Urinary bladder (tissue), 3 donors: ENCODE measurements at regions not wholly inside any gene's neighbourhood (a gene's known extent, or its start where the extent isn't known, plus 50 kb on each side); places are given as distances from the start of the nearest gene placed in this dataset.

Experiments
- DNase-seq: peaks from one replicate; pipeline ENCODE4 v3.0.0-alpha.2; 2015; ENCODE audit errors: extremely low spot score
- H3K27ac ChIP-seq: one replicate; pipeline ENCODE4 v1.5.1; 2013; ENCODE audit warnings: low read depth, mild to moderate bottlenecking, moderate library complexity
- H3K36me3 ChIP-seq: one replicate; pipeline ENCODE4 v1.6.1; 2013; ENCODE audit warnings: mild to moderate bottlenecking, moderate library complexity; ENCODE audit not compliant: insufficient read depth
- H3K4me1 ChIP-seq: one replicate; pipeline ENCODE4 v1.6.1; 2013; ENCODE audit warnings: mild to moderate bottlenecking, moderate library complexity; ENCODE audit not compliant: insufficient read depth
- H3K4me3 ChIP-seq: one replicate; pipeline ENCODE4 v1.5.1; 2013; ENCODE audit warnings: low read depth, low read length
- WGBS: extraction: QIAGEN DNeasy Blood & Tissue Kit; methylation state at CpG from one replicate; pipeline ENCODE4 v1.1.7; 2013; 5-methylcytosine and 5-hydroxymethylcytosine counted together
- donor health status: healthy with polysubstance abuse.
- donor health status: healthy.

DNA sequence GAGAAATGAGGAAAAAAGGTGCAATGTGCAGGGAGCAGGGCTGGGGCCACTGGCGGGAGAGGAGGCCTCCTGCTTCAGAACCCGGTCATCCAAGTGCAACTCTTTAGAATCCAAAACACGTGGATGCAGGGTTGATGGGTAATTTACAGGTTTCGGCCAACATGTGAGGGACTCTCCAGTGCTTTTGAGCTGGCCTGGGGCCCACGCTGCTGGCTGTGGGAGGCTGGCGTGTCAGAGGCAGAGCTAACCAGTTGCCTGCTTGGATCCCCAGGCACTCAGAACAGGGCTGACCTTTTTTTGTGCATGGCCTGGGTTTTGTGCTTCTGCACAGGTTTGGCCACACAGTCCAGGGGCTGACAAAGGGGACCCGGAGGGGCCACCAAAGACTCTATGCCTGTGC is 61.6 kb downstream of the GADD45G start:
- no peak overlapping the region for H3K4me3 ChIP-seq
- H3K27ac ChIP-seq: no peak overlapping the region
- no peak for DNase-seq
- H3K36me3 ChIP-seq: no peaks in the 10 kb centered on the region
- 81% methylated on average over 7 of the region's 7 CpGs for WGBS
- H3K4me1 ChIP-seq: no peaks in the 10 kb centered on the region

- Histone ChIP-seq H3K27ac (no peak overlapping the region), H3K4me3 (no peak overlapping the region), H3K4me1 (no peaks in the 10 kb centered on the region), H3K36me3 (no peaks in the 10 kb centered on the region)
- 89% methylated on average over 6 of the region's 6 CpGs for WGBS
- no peak for DNase-seq
Measured at GRCh38 chr9:89666950-89667349, 62.1 kb downstream of the GADD45G start.

GRCh38 chr9:89667726-89668125 is 62.9 kb downstream of the GADD45G start:
- WGBS: 71% methylated on average over 8 of the region's 8 CpGs
- no peaks in the 10 kb centered on the region for H3K4me1 ChIP-seq
- no peak overlapping the region for H3K4me3 ChIP-seq
- DNase-seq: no peak
- no peak overlapping the region for H3K27ac ChIP-seq
- no peaks in the 10 kb centered on the region for H3K36me3 ChIP-seq

GRCh38 chr9:89668216-89668865 is 63.5 kb downstream of the GADD45G start:
- Histone ChIP-seq H3K4me3 (no peak overlapping the region), H3K36me3 (no peaks in the 10 kb centered on the region), H3K27ac (no peak overlapping the region), H3K4me1 (no peaks in the 10 kb centered on the region)
- 67% methylated on average over 7 of the region's 7 CpGs for WGBS
- DNase-seq: no peak

DNA sequence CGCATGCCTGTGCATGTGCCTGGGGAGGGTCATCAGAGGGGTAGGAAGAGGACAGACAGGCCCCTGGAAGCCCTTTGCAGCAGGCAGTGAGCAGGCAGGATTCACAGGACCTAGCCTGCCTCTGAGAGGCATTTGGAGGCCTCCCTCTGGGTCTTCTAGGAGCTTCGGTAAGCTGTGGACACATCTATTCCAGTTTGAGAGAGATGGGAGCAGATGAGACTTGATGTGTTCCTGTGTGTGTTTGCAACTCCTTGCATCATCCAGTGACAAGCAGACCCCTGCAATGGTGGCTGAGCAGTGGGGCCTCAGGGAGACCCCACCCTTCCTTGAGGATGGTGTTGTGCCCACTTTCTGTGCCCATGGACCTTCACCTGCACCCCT is 64.0 kb downstream of the GADD45G start:
- 100% methylated on average over 2 of the region's 2 CpGs for WGBS
- no peak overlapping the region for H3K4me3 ChIP-seq
- no peak overlapping the region for H3K27ac ChIP-seq
- no peaks in the 10 kb centered on the region for H3K4me1 ChIP-seq
- no peak for DNase-seq
- no peaks in the 10 kb centered on the region for H3K36me3 ChIP-seq

DNA sequence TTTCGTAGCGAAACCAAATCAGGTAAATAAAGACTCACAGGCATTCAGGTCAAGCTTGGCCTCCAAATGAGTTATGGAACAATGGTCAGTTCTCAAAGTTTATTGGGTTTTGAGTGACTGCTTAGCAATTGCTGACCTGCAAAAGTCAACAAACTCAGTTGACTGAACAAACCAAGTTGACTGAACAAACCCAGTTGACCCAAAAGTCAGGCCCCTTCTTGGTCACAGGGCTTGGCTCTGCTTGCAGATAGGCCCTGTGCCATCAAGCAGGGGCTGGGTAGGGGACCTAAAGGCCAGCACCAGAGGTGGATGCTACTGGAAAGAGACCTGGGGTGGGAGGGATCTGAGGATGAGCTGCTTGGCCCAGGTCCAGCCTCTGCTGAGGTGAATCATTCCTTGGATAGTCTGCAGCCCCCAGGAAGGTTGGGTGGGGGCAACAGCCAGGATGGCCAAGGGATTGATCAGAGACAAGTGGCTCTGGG is 64.6 kb downstream of the GADD45G start:
- no peak for DNase-seq
- H3K4me1 ChIP-seq: no peaks in the 10 kb centered on the region
- 64% methylated on average over 2 of the region's 2 CpGs for WGBS
- no peak overlapping the region for H3K4me3 ChIP-seq
- no peaks in the 10 kb centered on the region for H3K36me3 ChIP-seq
- no peak overlapping the region for H3K27ac ChIP-seq

GRCh38 chr9:89670114-89670513 is 65.3 kb downstream of the GADD45G start:
- no peak overlapping the region for H3K4me3 ChIP-seq
- no peak for DNase-seq
- 96% methylated on average over 5 of the region's 5 CpGs for WGBS
- no peaks in the 10 kb centered on the region for H3K36me3 ChIP-seq
- no peaks in the 10 kb centered on the region for H3K4me1 ChIP-seq
- H3K27ac ChIP-seq: no peak overlapping the region

DNA sequence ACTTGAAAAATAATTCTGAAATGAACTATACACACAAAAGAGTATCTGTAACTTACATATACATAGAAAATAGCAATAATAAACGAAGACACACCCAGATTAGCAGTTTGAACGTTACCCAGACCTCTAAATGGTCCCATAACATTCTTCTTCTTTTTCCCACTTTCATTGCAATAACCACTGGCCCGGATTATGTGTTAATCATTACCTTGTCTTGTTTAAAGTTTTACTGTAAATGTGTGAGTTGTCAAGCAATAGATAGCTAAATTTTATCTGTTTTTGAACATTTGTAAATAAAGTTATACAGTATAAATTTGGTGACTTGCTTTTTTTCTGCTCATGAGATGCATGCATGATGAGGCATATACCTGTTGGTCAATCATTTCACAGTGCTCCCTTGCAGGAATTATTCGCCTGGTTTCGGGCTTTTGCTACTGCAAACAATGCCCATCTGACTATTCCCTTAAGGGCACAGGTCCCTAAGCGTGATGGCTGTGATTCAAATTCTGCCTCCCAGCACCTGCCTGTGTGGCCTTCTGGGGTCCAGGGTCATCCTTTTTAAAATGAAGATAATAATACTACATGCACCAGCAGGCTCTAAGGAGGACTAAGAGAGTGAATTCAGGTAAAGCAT is 66.1 kb downstream of the GADD45G start:
- Histone ChIP-seq H3K4me1 (no peaks in the 10 kb centered on the region), H3K36me3 (no peaks in the 10 kb centered on the region), H3K4me3 (no peak overlapping the region), H3K27ac (no peak overlapping the region)
- WGBS: 84% methylated on average over 6 of the region's 6 CpGs
- DNase-seq: no peak

GRCh38 chr9:89674667-89675057 is 69.8 kb downstream of the GADD45G start:
- DNase-seq: no peak
- no peak overlapping the region for H3K27ac ChIP-seq
- H3K36me3 ChIP-seq: no peaks in the 10 kb centered on the region
- H3K4me3 ChIP-seq: no peak overlapping the region
- 78% methylated on average over 4 of the region's 4 CpGs for WGBS
- no peaks in the 10 kb centered on the region for H3K4me1 ChIP-seq

GRCh38 chr9:89675058-89675742 is 70.4 kb downstream of the GADD45G start:
- Histone ChIP-seq H3K27ac (no peak overlapping the region), H3K36me3 (no peaks in the 10 kb centered on the region), H3K4me1 (no peaks in the 10 kb centered on the region), H3K4me3 (no peak overlapping the region)
- 65% methylated on average over 15 of the region's 15 CpGs for WGBS
- DNase-seq: peak; percentile 39

- Histone ChIP-seq H3K27ac (no peak overlapping the region), H3K4me1 (no peaks in the 10 kb centered on the region), H3K4me3 (no peak overlapping the region), H3K36me3 (no peaks in the 10 kb centered on the region)
- 72% methylated on average over 22 of the region's 22 CpGs for WGBS
- DNase-seq: no peak
Measured at GRCh38 chr9:89676281-89676680, 71.5 kb downstream of the GADD45G start.

DNA sequence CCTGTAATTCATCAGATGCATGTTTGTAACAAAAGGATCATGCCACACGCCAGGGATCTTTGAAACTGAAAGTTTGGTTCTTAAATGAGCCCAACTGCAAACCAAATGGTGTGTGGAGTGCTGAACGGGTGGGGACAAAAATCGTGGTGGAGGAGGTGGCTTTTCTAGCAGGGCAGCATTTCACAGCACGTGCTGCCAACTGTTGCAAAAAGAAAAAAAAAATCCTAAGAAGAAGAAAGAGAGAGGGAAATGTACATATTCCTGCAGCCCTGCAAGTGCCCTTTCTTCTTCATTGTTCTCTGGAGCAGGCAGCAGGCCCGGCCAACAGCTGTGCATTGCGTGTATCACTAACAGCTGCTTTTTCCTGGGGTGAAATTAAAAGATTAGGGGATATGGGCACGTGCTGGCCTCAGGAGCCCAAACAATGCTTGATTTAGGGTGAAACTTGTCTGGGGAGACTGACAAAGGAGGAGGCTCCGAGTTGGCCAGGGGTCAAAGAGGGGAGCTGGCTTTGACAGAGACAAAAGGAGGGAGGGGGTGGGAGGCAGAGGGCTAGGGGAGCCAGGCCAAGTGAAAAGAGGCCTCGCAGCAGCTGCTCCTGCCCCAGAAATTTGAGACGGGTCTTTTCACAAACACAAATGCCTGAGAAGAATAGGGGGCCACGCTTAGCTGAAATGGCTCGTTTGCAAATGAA is 73.0 kb downstream of the GADD45G start:
- Histone ChIP-seq H3K36me3 (no peaks in the 10 kb centered on the region), H3K27ac (no peak overlapping the region), H3K4me1 (no peaks in the 10 kb centered on the region), H3K4me3 (no peak overlapping the region)
- 50% methylated on average over 12 of the region's 12 CpGs for WGBS
- peak; percentile 50 for DNase-seq

- H3K36me3 ChIP-seq: no peaks in the 10 kb centered on the region
- WGBS: 71% methylated on average over 10 of the region's 10 CpGs
- H3K4me3 ChIP-seq: no peak overlapping the region
- no peaks in the 10 kb centered on the region for H3K4me1 ChIP-seq
- no peak overlapping the region for H3K27ac ChIP-seq
- no peak for DNase-seq
Measured at GRCh38 chr9:89678396-89679015, 73.7 kb downstream of the GADD45G start.
